Parathyroid adenoma (tissue), 2 donors: ENCODE measurements at regions not wholly inside any gene's neighbourhood (a gene's known extent, or its start where the extent isn't known, plus 50 kb on each side); places are given as distances from the start of the nearest gene placed in this dataset.

Source experiments
- H2AFZ ChIP-seq: fragments of 300-600 bp; sonication (generic); one replicate; pipeline ENCODE4 v1.7.0; 2017; ENCODE audit warnings: antibody characterized with exemption, mild to moderate bottlenecking
- H3K27ac ChIP-seq: fragments of 300-600 bp; sonication (generic); one replicate; pipeline ENCODE4 v1.7.0; 2017
- H3K27me3 ChIP-seq: fragments of 300-600 bp; sonication (generic); one replicate; pipeline ENCODE4 v1.7.0; 2017; ENCODE audit warnings: low read length; ENCODE audit not compliant: control insufficient read depth, insufficient read depth
- H3K36me3 ChIP-seq: fragments of 300-600 bp; sonication (generic); one replicate; pipeline ENCODE4 v1.7.0; 2017; ENCODE audit warnings: low read length; ENCODE audit not compliant: control insufficient read depth, insufficient read depth
- H3K4me1 ChIP-seq: fragments of 300-600 bp; sonication (generic); one replicate; pipeline ENCODE4 v1.7.0; 2017; ENCODE audit warnings: control low read depth
- H3K4me2 ChIP-seq: fragments of 300-600 bp; sonication (generic); one replicate; pipeline ENCODE4 v1.7.0; 2017; ENCODE audit warnings: low read length
- H3K4me3 ChIP-seq: fragments of 300-600 bp; sonication (generic); one replicate; pipeline ENCODE4 v1.7.0; 2017; ENCODE audit warnings: low read depth, low read length
- H3K79me2 ChIP-seq: fragments of 300-600 bp; sonication (generic); one replicate; pipeline ENCODE4 v1.7.0; 2017; ENCODE audit warnings: control low read depth
- H3K9ac ChIP-seq: fragments of 300-600 bp; sonication (generic); one replicate; pipeline ENCODE4 v1.7.0; 2017; ENCODE audit warnings: mild to moderate bottlenecking
- H3K9me3 ChIP-seq: fragments of 300-600 bp; sonication (generic); one replicate; pipeline ENCODE4 v1.7.0; 2017; ENCODE audit warnings: low read length; ENCODE audit not compliant: control insufficient read depth
- CTCF ChIP-seq: fragments of 300-600 bp; sonication (generic); IDR thresholded peaks from one replicate; pipeline ENCODE4 v1.7.0; 2017; ENCODE audit warnings: antibody characterized with exemption, mild to moderate bottlenecking
- donor health status: primary hyperparathyroidism.

- no peaks in the 10 kb centered on the region for H3K4me1 ChIP-seq
- no peak overlapping the region for H3K9ac ChIP-seq
- no peak for TF ChIP-seq CTCF
- no peaks in the 10 kb centered on the region for H3K36me3 ChIP-seq
- H3K79me2 ChIP-seq: no peaks in the 10 kb centered on the region
- H3K27ac ChIP-seq: no peak overlapping the region
- H3K4me3 ChIP-seq: no peak overlapping the region
- no peak overlapping the region for H2AFZ ChIP-seq
- H3K9me3 ChIP-seq: no peaks in the 10 kb centered on the region
- no peaks in the 10 kb centered on the region for H3K27me3 ChIP-seq
- H3K4me2 ChIP-seq: no peak overlapping the region
Observed at GRCh38 chr4:15320121-15320678, 107.6 kb upstream of the C1QTNF7 start.

DNA sequence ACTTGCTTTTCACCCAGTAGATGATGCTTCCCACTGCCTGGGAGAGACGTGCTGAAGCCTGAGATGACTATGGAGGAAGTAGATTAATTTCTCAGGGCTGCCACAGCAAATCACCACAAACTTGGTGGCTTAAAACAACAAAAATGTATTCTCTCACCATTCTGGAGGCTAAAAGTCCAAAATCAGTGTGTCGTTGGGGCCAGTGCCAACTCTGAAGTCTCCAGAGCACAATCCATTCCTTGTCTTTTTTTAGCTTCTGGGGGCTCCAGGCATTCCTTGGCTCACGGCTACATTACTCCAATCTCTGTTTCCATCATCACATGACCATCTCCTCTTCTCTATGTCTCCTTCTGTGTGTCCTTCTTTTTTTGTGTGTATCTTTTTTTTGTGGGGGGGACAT lies 105.8 kb upstream of the C1QTNF7 start:
- no peaks in the 10 kb centered on the region for H3K9me3 ChIP-seq
- no peak for TF ChIP-seq CTCF
- H3K9ac ChIP-seq: no peak overlapping the region
- no peak overlapping the region for H3K4me3 ChIP-seq
- H3K27ac ChIP-seq: no peak overlapping the region
- H3K4me1 ChIP-seq: no peaks in the 10 kb centered on the region
- H3K27me3 ChIP-seq: no peaks in the 10 kb centered on the region
- H2AFZ ChIP-seq: no peak overlapping the region
- no peak overlapping the region for H3K4me2 ChIP-seq
- H3K79me2 ChIP-seq: no peaks in the 10 kb centered on the region
- no peaks in the 10 kb centered on the region for H3K36me3 ChIP-seq

DNA sequence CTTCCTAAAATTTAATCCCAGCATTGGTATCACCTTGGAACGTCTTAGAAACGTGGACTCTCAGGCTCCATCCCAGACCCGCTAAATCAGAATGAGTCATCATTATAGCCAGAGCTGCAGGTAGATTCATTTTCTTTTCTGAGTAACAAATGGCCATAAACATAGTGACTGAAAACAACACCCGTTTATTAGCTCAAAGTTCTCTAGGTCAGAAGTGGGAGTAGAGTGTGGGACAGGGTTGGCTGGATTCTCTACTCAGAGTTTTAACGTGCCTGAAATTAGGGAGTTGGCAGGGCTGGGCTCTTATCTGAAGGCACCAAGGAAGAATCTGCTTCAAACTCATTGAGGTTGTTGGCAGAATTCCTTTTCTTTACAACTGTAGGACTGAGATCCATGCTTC lies 101.8 kb upstream of the C1QTNF7 start:
- TF ChIP-seq CTCF: no peak
- Histone ChIP-seq H2AFZ (no peak overlapping the region), H3K27ac (no peak overlapping the region)

GRCh38 chr4:15327311-15328298 lies 100.2 kb upstream of the C1QTNF7 start:
- H3K4me2 ChIP-seq: no peak overlapping the region
- no peaks in the 10 kb centered on the region for H3K79me2 ChIP-seq
- TF ChIP-seq CTCF: no peak
- no peaks in the 10 kb centered on the region for H3K27me3 ChIP-seq
- no peak overlapping the region for H3K9ac ChIP-seq
- H2AFZ ChIP-seq: no peak overlapping the region
- H3K27ac ChIP-seq: no peak overlapping the region
- no peaks in the 10 kb centered on the region for H3K4me1 ChIP-seq
- H3K4me3 ChIP-seq: no peak overlapping the region
- no peaks in the 10 kb centered on the region for H3K36me3 ChIP-seq
- H3K9me3 ChIP-seq: no peaks in the 10 kb centered on the region

More for the DNA sequence above, 101.8 kb upstream of the C1QTNF7 start:
- Histone ChIP-seq H3K9me3 (no peaks in the 10 kb centered on the region), H3K4me2 (no peak overlapping the region), H3K4me1 (no peaks in the 10 kb centered on the region), H3K4me3 (no peak overlapping the region), H3K27me3 (no peaks in the 10 kb centered on the region), H3K79me2 (no peaks in the 10 kb centered on the region), H3K9ac (no peak overlapping the region), H3K36me3 (no peaks in the 10 kb centered on the region)
